ENCODE measurements at regions not wholly inside any gene's neighbourhood (a gene's known extent, or its start where the extent isn't known, plus 50 kb on each side); places are given as distances from the start of the nearest gene placed in this dataset.

DNA sequence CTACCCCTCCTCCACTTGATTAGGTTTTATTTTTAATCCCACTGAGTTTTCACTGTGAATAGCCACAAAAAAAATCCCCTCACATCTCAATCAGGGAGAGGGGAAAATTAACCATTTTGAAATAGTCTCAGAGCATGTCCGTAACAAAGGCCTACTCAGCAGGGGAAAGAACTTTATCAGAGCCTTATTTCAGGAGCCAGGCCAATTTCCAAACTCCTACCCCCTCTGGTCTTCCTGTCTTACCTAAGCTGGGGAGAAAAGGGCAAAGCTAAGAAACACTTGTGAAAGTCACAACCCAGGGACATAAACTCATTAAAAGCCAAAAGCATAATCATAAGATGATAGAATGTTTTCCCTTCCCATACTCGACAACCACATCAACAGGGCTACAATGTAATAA is 260.3 kb upstream of the DIO3 start:
- no peak for TF ChIP-seq POLR2A (IDR thresholded peaks at IDR 0.05)
- TF ChIP-seq, protein P1, sequence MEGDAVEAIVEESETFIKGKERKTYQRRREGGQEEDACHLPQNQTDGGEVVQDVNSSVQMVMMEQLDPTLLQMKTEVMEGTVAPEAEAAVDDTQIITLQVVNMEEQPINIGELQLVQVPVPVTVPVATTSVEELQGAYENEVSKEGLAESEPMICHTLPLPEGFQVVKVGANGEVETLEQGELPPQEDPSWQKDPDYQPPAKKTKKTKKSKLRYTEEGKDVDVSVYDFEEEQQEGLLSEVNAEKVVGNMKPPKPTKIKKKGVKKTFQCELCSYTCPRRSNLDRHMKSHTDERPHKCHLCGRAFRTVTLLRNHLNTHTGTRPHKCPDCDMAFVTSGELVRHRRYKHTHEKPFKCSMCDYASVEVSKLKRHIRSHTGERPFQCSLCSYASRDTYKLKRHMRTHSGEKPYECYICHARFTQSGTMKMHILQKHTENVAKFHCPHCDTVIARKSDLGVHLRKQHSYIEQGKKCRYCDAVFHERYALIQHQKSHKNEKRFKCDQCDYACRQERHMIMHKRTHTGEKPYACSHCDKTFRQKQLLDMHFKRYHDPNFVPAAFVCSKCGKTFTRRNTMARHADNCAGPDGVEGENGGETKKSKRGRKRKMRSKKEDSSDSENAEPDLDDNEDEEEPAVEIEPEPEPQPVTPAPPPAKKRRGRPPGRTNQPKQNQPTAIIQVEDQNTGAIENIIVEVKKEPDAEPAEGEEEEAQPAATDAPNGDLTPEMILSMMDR (IDR thresholded peaks at IDR 0.05), result no peak

Measured in prostate gland (tissue), 2 donors.